ENCODE measurements at regions not wholly inside any gene's neighbourhood (a gene's known extent, or its start where the extent isn't known, plus 50 kb on each side); places are given as distances from the start of the nearest gene placed in this dataset.

- TF ChIP-seq CTCF (conservative IDR thresholded peaks at IDR 0.05 in 1 of 2, IDR thresholded peaks at IDR 0.05 in 1 of 2; ENCODE audit: extremely low read depth in 1 of 2, insufficient read depth in 1 of 2, low read depth in 1 of 2, low read length in 2 of 2) (no peak), EZH2 (IDR thresholded peaks at IDR 0.05; ENCODE audit: borderline replicate concordance, low read length) (no peak)
Measured at GRCh38 chr1:208974717-208975116, 608.8 kb upstream of the CAMK1G start.
